ENCODE measurements at regions not wholly inside any gene's neighbourhood (a gene's known extent, or its start where the extent isn't known, plus 50 kb on each side); places are given as distances from the start of the nearest gene placed in this dataset.

DNA sequence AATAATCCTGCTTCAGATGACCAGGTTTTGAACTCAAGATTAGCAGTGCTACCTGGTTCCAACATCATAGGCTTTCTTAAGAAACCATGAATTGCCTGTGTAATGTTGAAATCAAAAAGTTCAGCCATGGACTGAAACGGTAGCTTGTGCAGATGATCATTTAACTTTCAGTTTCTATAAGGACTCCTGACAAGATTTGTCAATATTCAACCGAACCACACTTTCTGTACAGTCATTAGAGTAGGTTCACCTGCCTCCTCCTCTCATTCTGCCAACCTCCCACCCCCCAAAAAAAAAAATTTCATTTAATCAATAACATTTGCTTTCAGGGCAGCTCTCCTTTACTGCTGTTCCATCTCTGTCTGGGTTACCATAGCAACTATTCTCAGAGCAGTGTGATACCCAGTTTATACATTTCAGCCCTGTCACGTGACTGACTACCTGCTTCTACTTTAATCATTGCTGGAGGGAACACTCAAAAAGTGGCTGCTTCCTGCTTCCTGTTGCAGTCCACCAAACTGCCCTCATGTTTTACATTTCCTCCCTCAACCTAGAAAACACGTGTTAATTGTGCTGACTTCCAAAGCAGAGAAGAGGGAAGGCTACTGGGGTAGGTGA is 275.5 kb downstream of the SS18 start:
- DNase-seq = no peak
- TF ChIP-seq POLR2A (IDR thresholded peaks at IDR 0.05; ENCODE audit: low read length) (no peak), GATA1 (IDR thresholded peaks at IDR 0.05; ENCODE audit: low read depth, low read length) (no peak)

GRCh38 chr18:25813110-25813509 is 277.3 kb downstream of the SS18 start:
- no peak for DNase-seq
- TF ChIP-seq POLR2A (IDR thresholded peaks at IDR 0.05; ENCODE audit: low read length) (no peak), GATA1 (IDR thresholded peaks at IDR 0.05; ENCODE audit: low read depth, low read length) (no peak)

- no peak for TF ChIP-seq GATA1 (IDR thresholded peaks at IDR 0.05; ENCODE audit: low read depth, low read length)
- TF ChIP-seq POLR2A (IDR thresholded peaks at IDR 0.05; ENCODE audit: low read length) = no peak
Observed at GRCh38 chr18:25810736-25811135, 279.7 kb downstream of the SS18 start.

DNA sequence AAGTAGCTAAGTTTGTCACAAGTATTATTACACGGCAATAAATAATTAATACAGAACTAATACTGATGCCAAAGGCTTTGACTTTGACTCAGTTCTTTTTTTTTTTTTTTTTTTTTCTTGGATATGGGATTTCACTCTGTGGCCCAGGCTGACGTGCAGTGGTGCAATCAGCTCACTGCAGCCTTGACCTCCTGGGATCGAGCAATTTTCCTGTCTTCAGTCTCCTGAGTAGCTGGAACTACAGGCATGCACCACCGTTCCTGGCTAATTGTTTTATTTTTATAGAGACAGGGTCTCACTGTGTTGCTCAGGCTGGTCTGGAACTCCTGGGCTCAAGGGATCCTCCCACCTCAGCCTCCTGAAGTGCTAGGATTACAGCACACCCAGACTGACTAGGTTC is 284.5 kb downstream of the SS18 start:
- TF ChIP-seq GATA1 (IDR thresholded peaks at IDR 0.05; ENCODE audit: low read depth, low read length) (no peak), POLR2A (IDR thresholded peaks at IDR 0.05; ENCODE audit: low read length) (no peak)
- DNase-seq = no peak

More at GRCh38 chr18:25810736-25811135, 279.7 kb downstream of the SS18 start:
- no peak for DNase-seq

DNA sequence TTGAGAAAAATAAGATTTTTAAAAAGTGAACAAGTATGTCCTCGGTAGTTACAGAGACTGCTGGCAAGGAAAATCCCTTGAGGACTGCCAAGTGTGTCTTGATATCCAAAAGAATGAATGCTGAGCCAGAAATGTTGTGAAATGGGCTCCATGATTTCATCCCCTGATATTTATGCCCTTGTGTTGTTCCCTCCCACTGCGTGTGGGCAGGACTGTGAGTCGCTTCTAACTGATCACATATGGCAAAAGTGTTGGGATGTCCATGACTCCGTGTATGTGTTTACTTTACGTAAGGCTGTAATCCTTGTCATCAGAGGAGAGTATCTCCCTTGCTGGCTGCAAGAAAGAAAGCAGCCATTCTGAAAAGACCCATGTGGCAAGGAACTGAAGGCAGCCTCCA is 285.1 kb downstream of the SS18 start:
- no peak for DNase-seq
- TF ChIP-seq POLR2A (IDR thresholded peaks at IDR 0.05; ENCODE audit: low read length) = no peak
- no peak for TF ChIP-seq GATA1 (IDR thresholded peaks at IDR 0.05; ENCODE audit: low read depth, low read length)

DNA sequence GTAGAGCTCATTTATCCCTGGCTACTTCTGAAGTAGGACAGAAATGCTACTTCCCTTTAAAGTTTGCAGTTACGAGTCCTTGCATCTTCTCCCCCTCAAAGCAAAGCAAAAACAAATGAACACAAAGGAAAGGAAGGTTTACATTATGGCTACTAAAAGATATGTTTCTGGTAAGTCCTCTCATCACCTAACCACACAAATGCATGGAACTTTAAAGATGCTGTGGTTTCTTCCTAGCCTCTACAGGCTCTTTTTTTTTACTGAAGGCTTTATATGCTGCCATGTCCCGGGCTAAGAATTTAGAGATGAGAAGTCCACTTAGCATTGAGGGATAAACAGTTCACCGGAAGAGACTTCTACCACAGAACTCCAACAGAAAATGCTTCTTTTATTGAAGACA is 291.2 kb downstream of the SS18 start:
- DNase-seq = no peak
- TF ChIP-seq GATA1 (IDR thresholded peaks at IDR 0.05; ENCODE audit: low read depth, low read length) = no peak
- no peak for TF ChIP-seq POLR2A (IDR thresholded peaks at IDR 0.05; ENCODE audit: low read length)

DNA sequence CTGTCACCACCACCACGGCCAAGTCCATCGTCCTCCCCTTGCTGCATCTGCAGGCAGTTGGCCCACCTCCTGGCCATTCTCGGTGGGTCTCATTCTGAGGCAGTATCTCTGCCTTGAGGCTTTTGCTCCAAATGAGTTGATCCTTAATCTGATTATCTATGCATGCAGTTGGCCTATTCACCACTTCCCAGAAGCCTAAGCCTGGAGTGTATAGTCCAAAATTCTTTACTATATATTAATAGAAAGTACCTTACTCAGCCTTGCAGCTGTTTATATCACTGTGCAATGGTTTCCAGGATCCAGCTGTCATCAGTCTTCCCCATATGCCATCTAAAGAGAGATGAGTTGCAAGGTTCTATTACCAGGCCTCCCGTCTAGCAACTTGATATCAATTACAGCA is 292.4 kb downstream of the SS18 start:
- TF ChIP-seq POLR2A (IDR thresholded peaks at IDR 0.05; ENCODE audit: low read length) (no peak), GATA1 (IDR thresholded peaks at IDR 0.05; ENCODE audit: low read depth, low read length) (no peak)

DNA sequence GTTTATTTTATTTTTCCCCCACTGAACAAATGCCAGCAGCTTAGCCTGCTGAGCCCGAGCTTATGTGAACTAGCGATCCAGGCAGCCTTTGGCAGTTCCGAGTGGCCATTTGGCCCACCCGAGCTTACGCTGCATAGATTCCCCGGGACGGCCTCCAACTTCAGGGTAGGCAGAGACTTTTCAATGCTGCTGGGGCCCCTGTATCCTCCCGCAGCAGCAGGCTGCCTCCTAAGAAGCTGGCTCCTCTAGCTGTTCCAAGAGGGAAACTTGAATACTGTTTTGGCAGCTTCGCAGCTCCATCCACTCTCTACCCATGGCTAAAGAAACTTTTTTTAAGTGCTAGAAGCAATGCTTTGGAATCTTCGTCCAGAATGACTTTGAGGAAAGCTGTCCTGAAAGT is 295.2 kb downstream of the SS18 start:
- no peak for TF ChIP-seq POLR2A (IDR thresholded peaks at IDR 0.05; ENCODE audit: low read length)
- TF ChIP-seq GATA1 (IDR thresholded peaks at IDR 0.05; ENCODE audit: low read depth, low read length) = no peak
- DNase-seq = no peak

More for the DNA sequence above, 292.4 kb downstream of the SS18 start:
- DNase-seq = no peak

DNA sequence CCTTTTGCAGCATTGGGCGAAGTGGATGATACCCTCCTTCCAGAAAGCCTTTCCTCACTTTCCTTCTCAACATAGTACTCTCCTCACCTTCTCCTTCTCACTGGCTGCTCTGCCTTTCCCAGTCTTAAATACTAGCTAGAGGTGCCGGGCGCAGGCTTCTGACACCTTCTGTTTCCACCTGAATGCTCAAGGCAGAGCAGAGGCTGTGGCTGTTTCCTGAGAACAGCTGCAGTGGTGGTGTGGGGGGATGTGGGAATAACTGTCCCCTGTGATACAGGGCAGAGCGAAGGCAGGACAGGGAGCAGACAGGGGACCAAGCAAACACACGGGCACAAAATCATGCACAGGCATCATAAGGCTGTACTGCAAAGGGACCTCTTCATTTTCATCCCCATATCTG is 303.1 kb downstream of the SS18 start:
- TF ChIP-seq POLR2A (IDR thresholded peaks at IDR 0.05; ENCODE audit: low read length) = no peak
- TF ChIP-seq GATA1 (IDR thresholded peaks at IDR 0.05; ENCODE audit: low read depth, low read length) = no peak
- no peak for DNase-seq

- TF ChIP-seq POLR2A (IDR thresholded peaks at IDR 0.05; ENCODE audit: low read length) = no peak
- no peak for TF ChIP-seq GATA1 (IDR thresholded peaks at IDR 0.05; ENCODE audit: low read depth, low read length)
- no peak for DNase-seq
Observed at GRCh38 chr18:25786758-25787157, 303.7 kb downstream of the SS18 start.

DNA sequence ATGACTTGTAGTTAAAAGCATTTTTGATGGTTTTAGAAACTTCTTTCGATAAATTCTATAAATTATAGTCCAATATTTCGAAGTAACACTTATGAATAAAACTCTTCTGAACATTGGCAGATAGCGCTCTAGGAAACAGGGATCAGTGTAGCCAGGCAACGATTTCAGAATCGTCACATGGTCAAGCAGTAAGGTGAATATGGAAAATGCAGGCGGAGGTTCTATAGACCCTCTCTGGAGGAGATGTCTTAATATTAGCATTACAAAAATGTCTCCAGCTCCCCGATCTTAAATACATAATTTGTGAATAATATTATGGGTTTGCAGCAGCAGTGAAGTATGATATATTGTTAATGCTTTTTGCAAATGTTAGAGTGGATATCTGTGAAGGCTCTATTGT is 310.3 kb downstream of the SS18 start:
- TF ChIP-seq POLR2A (IDR thresholded peaks at IDR 0.05; ENCODE audit: low read length) (no peak), GATA1 (IDR thresholded peaks at IDR 0.05; ENCODE audit: low read depth, low read length) (no peak)

DNA sequence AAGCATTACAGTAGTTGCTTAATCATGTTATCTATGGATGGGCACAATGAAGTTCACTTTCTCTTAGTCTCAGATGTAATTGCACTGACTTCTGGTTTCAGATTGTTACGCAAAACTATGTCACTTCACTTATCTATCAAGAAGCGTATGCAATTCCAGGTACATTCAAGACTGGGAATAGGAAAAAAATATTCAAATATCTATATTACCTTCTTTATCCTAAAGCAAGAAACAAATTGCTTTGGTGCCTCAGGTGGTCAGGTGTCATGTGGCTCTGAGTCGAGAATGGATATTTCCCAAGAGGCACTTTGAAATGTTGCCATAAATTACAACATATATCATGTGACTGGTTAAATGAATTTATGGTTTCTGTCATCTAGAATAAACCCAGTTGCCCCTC is 318.6 kb downstream of the SS18 start:
- no peak for DNase-seq
- TF ChIP-seq GATA1 (IDR thresholded peaks at IDR 0.05; ENCODE audit: low read depth, low read length) = no peak
- no peak for TF ChIP-seq POLR2A (IDR thresholded peaks at IDR 0.05; ENCODE audit: low read length)

More for the DNA sequence above, 310.3 kb downstream of the SS18 start:
- no peak for DNase-seq

GRCh38 chr18:25764777-25765176 is 325.6 kb downstream of the SS18 start:
- TF ChIP-seq GATA1 (IDR thresholded peaks at IDR 0.05; ENCODE audit: low read depth, low read length) (no peak), POLR2A (IDR thresholded peaks at IDR 0.05; ENCODE audit: low read length) (no peak)
- DNase-seq = no peak

DNA sequence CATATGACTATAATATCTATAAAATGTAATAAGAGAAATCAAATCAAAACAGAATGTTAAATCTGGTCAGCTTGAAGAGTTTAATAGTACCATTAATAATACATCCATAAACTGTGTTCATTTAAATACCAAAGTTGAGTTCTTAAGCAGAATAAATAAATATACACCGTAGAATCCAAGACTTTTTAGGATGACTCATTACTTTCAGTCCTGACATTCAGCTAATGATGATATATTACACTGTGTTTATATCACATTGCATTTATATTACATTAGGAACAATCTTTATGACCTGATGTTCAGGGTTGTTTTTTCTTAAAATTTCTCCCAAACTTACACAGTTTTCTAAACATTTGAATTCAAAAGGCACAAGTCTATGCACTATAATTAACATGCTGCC is 331.3 kb downstream of the SS18 start:
- no peak for TF ChIP-seq GATA1 (IDR thresholded peaks at IDR 0.05; ENCODE audit: low read depth, low read length)
- no peak for TF ChIP-seq POLR2A (IDR thresholded peaks at IDR 0.05; ENCODE audit: low read length)

GRCh38 chr18:25743646-25744151 is 346.7 kb downstream of the SS18 start:
- DNase-seq = no peak
- no peak for TF ChIP-seq POLR2A (IDR thresholded peaks at IDR 0.05; ENCODE audit: low read length)
- no peak for TF ChIP-seq GATA1 (IDR thresholded peaks at IDR 0.05; ENCODE audit: low read depth, low read length)

More for the DNA sequence above, 331.3 kb downstream of the SS18 start:
- DNase-seq = no peak
